ENCODE measurements at regions not wholly inside any gene's neighbourhood (a gene's known extent, or its start where the extent isn't known, plus 50 kb on each side); places are given as distances from the start of the nearest gene placed in this dataset.

- no peaks in the 10 kb centered on the region for H4K20me1 ChIP-seq (ENCODE audit: control insufficient read depth, insufficient read depth, low read depth, low read length)
- H3K79me2 ChIP-seq (ENCODE audit: control insufficient read depth, low read length), result no peaks in the 10 kb centered on the region
- no peaks in the 10 kb centered on the region for H3K27me3 ChIP-seq (ENCODE audit: control insufficient read depth, low read length)
- no peaks in the 10 kb centered on the region for H3K9me3 ChIP-seq (ENCODE audit: control insufficient read depth, insufficient read depth, low read length)
- no peaks in the 10 kb centered on the region for H3F3A ChIP-seq (ENCODE audit: control insufficient read depth, insufficient read depth)
- no peaks in the 10 kb centered on the region for H3K4me1 ChIP-seq (ENCODE audit: control insufficient read depth, low read length)
- H3K9me2 ChIP-seq (replicated peaks; ENCODE audit: control insufficient read depth, low read length), result no peaks in the 10 kb centered on the region
- no peak overlapping the region for H3K27ac ChIP-seq (ENCODE audit: low read depth, low read length)
- no peak overlapping the region for H3K4me2 ChIP-seq (ENCODE audit: low read length)
- H3K36me3 ChIP-seq (ENCODE audit: control insufficient read depth, low read length), result no peaks in the 10 kb centered on the region
- TF ChIP-seq, protein P1, sequence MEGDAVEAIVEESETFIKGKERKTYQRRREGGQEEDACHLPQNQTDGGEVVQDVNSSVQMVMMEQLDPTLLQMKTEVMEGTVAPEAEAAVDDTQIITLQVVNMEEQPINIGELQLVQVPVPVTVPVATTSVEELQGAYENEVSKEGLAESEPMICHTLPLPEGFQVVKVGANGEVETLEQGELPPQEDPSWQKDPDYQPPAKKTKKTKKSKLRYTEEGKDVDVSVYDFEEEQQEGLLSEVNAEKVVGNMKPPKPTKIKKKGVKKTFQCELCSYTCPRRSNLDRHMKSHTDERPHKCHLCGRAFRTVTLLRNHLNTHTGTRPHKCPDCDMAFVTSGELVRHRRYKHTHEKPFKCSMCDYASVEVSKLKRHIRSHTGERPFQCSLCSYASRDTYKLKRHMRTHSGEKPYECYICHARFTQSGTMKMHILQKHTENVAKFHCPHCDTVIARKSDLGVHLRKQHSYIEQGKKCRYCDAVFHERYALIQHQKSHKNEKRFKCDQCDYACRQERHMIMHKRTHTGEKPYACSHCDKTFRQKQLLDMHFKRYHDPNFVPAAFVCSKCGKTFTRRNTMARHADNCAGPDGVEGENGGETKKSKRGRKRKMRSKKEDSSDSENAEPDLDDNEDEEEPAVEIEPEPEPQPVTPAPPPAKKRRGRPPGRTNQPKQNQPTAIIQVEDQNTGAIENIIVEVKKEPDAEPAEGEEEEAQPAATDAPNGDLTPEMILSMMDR (IDR thresholded peaks at IDR 0.05; ENCODE audit: low read depth, low read length, poor library complexity, severe bottlenecking), result no peak
- TF ChIP-seq EZH2phosphoT487 (IDR thresholded peaks at IDR 0.05; ENCODE audit: borderline replicate concordance, low read length), result no peak
- H3K4me3 ChIP-seq (ENCODE audit: low read length), result no peak overlapping the region
Measured at GRCh38 chr4:81826335-81826734, 354.6 kb upstream of the RASGEF1B start.

DNA sequence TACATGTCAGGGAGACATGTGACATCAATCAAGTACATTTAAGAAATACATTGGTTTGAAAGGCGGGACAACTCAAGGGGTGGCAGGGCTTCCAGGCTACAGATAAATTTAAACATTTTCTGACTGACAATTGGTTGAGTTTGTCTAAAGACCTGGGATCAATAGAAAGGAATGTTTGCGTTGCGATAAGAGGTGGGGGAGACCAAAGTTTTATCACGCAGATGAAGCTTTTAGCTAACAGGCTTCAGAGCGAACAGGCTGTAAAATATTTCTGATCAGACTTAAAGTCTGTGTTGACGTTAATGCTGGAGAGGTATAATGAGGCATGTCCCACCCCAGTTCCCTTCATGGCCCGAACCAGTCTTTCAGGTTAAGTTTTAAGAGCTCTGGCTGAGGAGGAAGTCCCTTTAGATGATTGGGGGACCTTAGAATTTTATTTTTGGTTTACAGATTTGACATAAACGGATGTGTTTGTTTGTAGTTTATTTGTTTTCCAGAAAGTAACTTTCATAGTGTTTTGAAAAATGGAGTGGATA lies 346.7 kb upstream of the RASGEF1B start:
- H3K9me3 ChIP-seq (ENCODE audit: control insufficient read depth, insufficient read depth, low read length), result no peaks in the 10 kb centered on the region
- H3K9me2 ChIP-seq (replicated peaks; ENCODE audit: control insufficient read depth, low read length), result no peaks in the 10 kb centered on the region
- no peaks in the 10 kb centered on the region for H3K79me2 ChIP-seq (ENCODE audit: control insufficient read depth, low read length)
- H3K4me1 ChIP-seq (ENCODE audit: control insufficient read depth, low read length), result no peaks in the 10 kb centered on the region
- TF ChIP-seq EZH2phosphoT487 (IDR thresholded peaks at IDR 0.05; ENCODE audit: borderline replicate concordance, low read length), result no peak
- TF ChIP-seq, protein P1 (IDR thresholded peaks at IDR 0.05; ENCODE audit: low read depth, low read length, poor library complexity, severe bottlenecking), result no peak
- no peaks in the 10 kb centered on the region for H4K20me1 ChIP-seq (ENCODE audit: control insufficient read depth, insufficient read depth, low read depth, low read length)
- no peak overlapping the region for H3K27ac ChIP-seq (ENCODE audit: low read depth, low read length)
- H3K36me3 ChIP-seq (ENCODE audit: control insufficient read depth, low read length), result no peaks in the 10 kb centered on the region
- H3K27me3 ChIP-seq (ENCODE audit: control insufficient read depth, low read length), result no peaks in the 10 kb centered on the region
- H3K4me3 ChIP-seq (ENCODE audit: low read length), result no peak overlapping the region
- H3K4me2 ChIP-seq (ENCODE audit: low read length), result no peak overlapping the region
- H3F3A ChIP-seq (ENCODE audit: control insufficient read depth, insufficient read depth), result no peaks in the 10 kb centered on the region

GRCh38 chr4:81816031-81816761 lies 344.5 kb upstream of the RASGEF1B start:
- no peaks in the 10 kb centered on the region for H3K9me3 ChIP-seq (ENCODE audit: control insufficient read depth, insufficient read depth, low read length)
- H3K27me3 ChIP-seq (ENCODE audit: control insufficient read depth, low read length), result no peaks in the 10 kb centered on the region
- H3K27ac ChIP-seq (ENCODE audit: low read depth, low read length), result no peak overlapping the region
- H4K20me1 ChIP-seq (ENCODE audit: control insufficient read depth, insufficient read depth, low read depth, low read length), result no peaks in the 10 kb centered on the region
- no peak overlapping the region for H3K4me3 ChIP-seq (ENCODE audit: low read length)
- H3K36me3 ChIP-seq (ENCODE audit: control insufficient read depth, low read length), result no peaks in the 10 kb centered on the region
- no peak overlapping the region for H3K4me2 ChIP-seq (ENCODE audit: low read length)
- H3K79me2 ChIP-seq (ENCODE audit: control insufficient read depth, low read length), result no peaks in the 10 kb centered on the region
- no peaks in the 10 kb centered on the region for H3K4me1 ChIP-seq (ENCODE audit: control insufficient read depth, low read length)
- H3F3A ChIP-seq (ENCODE audit: control insufficient read depth, insufficient read depth), result no peaks in the 10 kb centered on the region
- no peaks in the 10 kb centered on the region for H3K9me2 ChIP-seq (replicated peaks; ENCODE audit: control insufficient read depth, low read length)
- TF ChIP-seq, protein P1 (IDR thresholded peaks at IDR 0.05; ENCODE audit: low read depth, low read length, poor library complexity, severe bottlenecking), result no peak
- TF ChIP-seq EZH2phosphoT487 (IDR thresholded peaks at IDR 0.05; ENCODE audit: borderline replicate concordance, low read length), result no peak

All from DOHH2 (cell line).